Left hindlimb (tissue), 1 donor: ENCODE measurements at regions not wholly inside any gene's neighbourhood (a gene's known extent, or its start where the extent isn't known, plus 50 kb on each side); places are given as distances from the start of the nearest gene placed in this dataset.

Source experiments
- DNase-seq: peaks from one replicate; pipeline ENCODE4 v3.0.0-alpha.2; 2018

- DNase-seq, result no peak
These were observed 50.6 kb upstream of the GNAO1 start for GRCh38 chr16:56140645-56141044.

DNA sequence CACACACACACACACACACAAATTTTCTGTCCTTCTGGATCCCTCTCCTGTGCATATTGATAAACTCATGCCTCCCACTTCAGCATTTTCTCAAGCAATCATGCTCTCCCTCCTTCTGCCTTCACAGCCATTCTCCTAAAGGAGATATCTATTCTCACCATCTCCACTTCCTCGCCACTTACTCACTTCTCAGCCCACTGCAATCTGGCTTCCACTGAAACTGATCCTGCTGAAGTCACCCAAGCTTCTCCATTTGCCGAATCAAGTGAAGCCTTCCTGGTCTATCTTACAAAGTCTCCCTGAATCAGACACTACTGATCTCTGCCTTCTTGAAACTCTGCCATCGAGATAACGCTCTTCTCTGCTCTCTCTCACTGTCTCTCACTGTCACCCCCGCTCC, 54.0 kb upstream of the GNAO1 start:
- DNase-seq, result no peak

DNA sequence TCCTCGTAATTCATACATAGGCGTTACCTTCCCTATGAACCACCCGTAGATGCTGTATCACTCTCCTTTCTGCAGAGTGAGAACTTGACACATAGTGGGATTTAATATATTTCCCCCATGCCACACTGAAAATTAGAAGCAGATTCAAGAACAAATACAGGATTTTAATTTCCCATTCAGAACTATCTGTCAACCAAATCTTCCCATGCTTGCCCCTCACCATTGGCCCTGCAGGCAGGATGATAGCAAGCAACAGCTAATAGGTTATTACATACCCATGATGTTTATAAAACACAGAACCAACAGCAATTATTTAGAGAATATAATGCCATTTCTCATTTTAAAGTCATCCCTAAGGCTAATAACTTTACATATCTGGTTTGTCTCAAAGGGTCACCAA, 55.0 kb upstream of the GNAO1 start:
- DNase-seq, result no peak

GRCh38 chr16:56134790-56135189, 56.5 kb upstream of the GNAO1 start:
- no peak for DNase-seq

DNA sequence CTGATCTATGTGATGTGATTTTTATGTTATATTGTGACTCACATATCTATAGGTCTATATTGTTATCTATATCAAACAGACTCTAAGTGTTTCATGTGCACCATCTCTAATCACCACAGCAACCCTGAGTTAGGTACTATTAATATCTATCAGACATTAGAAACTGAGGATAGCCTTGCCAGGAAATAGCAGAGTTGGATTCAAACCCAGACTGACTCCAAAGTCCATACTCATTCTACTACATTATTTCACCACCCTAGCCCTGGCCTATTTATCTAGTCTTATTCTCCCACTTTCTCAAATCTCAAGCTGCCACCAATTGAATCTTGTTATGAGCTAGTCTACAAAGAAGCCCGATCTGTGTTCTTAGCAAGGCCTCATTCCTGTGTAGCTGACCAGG, 65.4 kb upstream of the GNAO1 start:
- DNase-seq, result no peak

DNA sequence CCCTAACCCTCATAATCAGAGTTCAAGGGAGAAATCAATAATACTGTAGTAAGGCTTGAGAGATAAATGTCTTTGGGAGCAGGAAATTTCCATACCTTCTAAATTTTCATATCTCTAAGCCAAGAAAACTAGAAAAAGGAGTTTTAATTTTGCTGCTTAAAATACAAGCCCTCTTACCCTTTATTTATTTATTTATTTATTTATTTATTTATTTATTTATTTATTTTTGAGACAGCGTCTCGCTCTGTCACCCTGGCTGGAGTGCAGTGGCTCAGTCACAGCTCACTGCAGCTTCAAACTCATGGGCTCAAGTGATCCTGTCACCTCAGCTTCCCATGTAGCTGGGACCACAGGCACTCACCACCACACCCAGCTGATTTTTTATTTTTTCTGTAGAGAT, 69.0 kb upstream of the GNAO1 start:
- DNase-seq, result no peak

- DNase-seq, result no peak
These were observed 70.2 kb upstream of the GNAO1 start for GRCh38 chr16:56121156-56121500.

- DNase-seq, result no peak
These were observed 70.7 kb upstream of the GNAO1 start for GRCh38 chr16:56120447-56121155.

DNA sequence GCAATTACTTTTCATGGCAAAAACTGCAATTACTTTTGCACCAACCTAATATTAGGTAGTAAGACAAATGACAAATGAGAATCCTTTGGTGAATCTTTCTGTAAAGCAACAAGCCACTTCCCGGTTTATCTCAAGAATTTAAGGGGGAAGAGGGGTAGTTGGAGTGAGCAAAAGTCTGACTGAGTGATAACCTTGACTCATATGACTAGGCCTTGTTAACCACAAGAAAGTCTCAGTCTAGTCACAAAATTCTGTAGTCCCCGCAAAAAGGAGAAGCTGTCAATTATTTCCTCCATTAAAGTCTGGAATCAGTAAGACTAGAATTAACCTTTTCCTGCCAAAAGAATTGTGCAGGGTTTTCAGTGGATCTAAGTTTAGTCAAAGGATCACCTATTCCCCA, 72.2 kb upstream of the GNAO1 start:
- DNase-seq, result no peak

GRCh38 chr16:56116577-56116964, 74.7 kb upstream of the GNAO1 start:
- DNase-seq, result no peak

GRCh38 chr16:56115817-56116576, 75.3 kb upstream of the GNAO1 start:
- DNase-seq, result no peak

GRCh38 chr16:56113223-56113622, 78.1 kb upstream of the GNAO1 start:
- no peak for DNase-seq

- no peak for DNase-seq
These were observed 80.2 kb upstream of the GNAO1 start for GRCh38 chr16:56111100-56111499.

DNA sequence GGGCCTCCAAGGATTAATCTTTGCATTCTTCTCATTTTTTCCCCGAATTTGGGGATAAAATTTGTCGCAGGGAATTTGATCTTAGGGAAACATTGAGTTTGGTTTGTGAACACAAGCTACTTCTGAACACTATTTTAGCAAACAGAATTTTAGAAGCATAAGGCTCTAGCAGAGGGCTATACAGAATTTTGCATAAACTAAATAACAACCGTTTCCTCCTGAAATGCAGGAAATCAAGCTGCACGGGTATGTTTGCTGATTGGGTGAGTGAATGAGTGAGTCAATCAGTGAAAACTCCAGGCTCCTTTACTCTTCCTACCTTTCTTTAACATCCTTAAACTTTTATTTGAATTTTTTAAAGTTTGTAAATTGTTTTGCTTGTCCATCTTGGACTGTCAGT, 81.3 kb upstream of the GNAO1 start:
- DNase-seq, result no peak

DNA sequence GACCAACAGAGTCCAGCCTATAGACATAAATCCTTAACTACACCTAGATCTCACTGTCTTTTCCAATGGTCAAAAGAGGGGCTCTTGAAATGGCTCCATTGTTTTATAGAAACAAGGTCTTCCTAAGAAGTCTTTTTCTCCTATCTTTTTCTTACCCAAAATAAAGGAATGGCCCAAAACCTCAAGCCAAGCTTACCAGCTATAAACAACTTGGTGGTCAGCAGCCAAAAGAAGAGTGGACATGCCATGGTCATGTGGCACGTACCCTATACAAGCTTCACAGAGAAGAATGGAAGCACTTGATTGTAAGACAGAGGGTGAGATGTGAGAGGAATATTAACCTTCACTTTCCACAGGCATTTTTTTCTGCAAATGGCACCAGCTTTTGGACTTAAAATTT, 82.1 kb upstream of the GNAO1 start:
- DNase-seq, result no peak

DNA sequence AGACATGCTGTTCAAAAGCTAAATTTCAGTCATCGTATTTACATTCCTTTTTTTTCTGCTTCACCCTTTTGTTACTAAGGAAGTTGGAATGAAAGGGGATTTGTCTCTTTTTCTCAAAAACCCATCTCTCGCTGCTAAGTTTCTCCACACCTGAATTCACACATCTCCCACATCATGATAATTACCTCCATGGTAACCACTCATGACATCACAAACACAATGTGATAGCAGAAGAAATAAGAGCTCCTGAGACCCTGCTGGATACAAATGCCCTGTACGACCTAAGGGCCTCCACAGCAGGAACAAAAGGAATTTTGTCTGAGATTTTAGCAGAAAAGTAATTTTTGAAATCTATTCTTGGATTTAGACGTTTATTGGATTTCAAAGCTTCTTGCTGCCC, 82.6 kb upstream of the GNAO1 start:
- no peak for DNase-seq

DNA sequence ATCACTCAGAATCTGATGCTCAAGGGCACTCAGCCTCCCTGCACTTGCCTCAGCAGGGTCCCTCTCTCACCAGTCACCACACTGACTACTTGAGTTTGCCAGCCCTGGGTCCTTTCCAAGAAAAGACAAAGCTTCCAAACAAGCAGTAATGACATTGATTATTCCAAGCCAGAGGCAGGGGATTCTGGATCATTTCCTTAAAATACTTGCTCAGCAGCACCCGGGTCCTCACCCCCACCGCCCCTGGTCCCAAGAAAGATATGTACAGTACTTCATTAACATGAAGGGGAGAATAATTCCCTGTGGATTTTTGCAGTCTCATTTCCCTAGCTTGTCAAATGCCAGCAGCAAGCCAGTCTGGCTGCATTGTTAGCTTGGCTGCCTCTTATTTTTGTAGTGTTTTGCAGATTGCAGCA, 83.2 kb upstream of the GNAO1 start:
- no peak for DNase-seq

- no peak for DNase-seq
These were observed 84.8 kb upstream of the GNAO1 start for GRCh38 chr16:56106527-56106926.

GRCh38 chr16:56102906-56103305, 88.4 kb upstream of the GNAO1 start:
- no peak for DNase-seq

- DNase-seq, result peak; percentile 40
These were observed 89.1 kb upstream of the GNAO1 start for GRCh38 chr16:56102183-56102686.

- DNase-seq, result no peak
These were observed 89.8 kb upstream of the GNAO1 start for GRCh38 chr16:56101480-56101879.

- DNase-seq, result no peak
These were observed 94.0 kb upstream of the GNAO1 start for GRCh38 chr16:56097306-56097705.

GRCh38 chr16:56094231-56094630, 97.1 kb upstream of the GNAO1 start:
- no peak for DNase-seq

GRCh38 chr16:56093055-56093454, 98.2 kb upstream of the GNAO1 start:
- no peak for DNase-seq

- DNase-seq, result no peak
These were observed 101.2 kb upstream of the GNAO1 start for GRCh38 chr16:56090076-56090475.
